Gastroesophageal sphincter (tissue), 3 donors: ENCODE measurements at regions not wholly inside any gene's neighbourhood (a gene's known extent, or its start where the extent isn't known, plus 50 kb on each side); places are given as distances from the start of the nearest gene placed in this dataset.

Experiments
- EP300 ChIP-seq: sonication (generic); formaldehyde crosslinking; IDR thresholded peaks from one replicate; pipeline ENCODE4 v1.6.1; 2017; ENCODE audit warnings: antibody characterized with exemption, mild to moderate bottlenecking
- POLR2A ChIP-seq, 2 donors: fragments of 450-650 bp; IDR thresholded peaks; one replicate each; pipeline ENCODE4 v1.6.1; 2017; ENCODE audit warnings: antibody characterized with exemption in 2 of 2, mild to moderate bottlenecking in 2 of 2, moderate library complexity in 1 of 2
- TF ChIP-seq, protein P1 (sequence below), 4 experiments: fragments of 200-600 bp in 2 of 4; fragments of 450-650 bp in 2 of 4; sonication (generic) in 1 of 4; IDR thresholded peaks; one replicate each; pipeline ENCODE4 v1.5.1; 2017 to 2019; ENCODE audit warnings: antibody characterized with exemption in 4 of 4, mild to moderate bottlenecking in 2 of 4, moderate library complexity in 2 of 4

DNA sequence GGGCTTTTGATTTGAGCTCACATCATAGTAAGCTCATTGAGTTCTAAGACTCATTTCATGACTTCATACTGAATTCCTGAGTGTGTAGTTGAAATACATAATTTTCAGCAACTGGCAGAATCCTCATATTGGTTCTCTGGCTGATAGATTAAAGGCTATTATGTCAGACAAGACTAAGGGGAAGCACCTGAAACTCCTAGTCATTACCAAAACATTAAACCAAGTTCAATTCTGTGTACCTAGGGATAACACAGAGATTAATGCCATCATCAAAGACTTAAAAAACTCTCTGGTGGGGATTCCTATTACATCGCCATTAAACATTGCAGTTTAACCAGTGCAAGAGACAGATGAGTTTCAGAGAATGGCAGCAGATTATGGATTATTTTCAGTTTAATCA, 339.1 kb downstream of the PTPRC start:
- TF ChIP-seq, protein P1, sequence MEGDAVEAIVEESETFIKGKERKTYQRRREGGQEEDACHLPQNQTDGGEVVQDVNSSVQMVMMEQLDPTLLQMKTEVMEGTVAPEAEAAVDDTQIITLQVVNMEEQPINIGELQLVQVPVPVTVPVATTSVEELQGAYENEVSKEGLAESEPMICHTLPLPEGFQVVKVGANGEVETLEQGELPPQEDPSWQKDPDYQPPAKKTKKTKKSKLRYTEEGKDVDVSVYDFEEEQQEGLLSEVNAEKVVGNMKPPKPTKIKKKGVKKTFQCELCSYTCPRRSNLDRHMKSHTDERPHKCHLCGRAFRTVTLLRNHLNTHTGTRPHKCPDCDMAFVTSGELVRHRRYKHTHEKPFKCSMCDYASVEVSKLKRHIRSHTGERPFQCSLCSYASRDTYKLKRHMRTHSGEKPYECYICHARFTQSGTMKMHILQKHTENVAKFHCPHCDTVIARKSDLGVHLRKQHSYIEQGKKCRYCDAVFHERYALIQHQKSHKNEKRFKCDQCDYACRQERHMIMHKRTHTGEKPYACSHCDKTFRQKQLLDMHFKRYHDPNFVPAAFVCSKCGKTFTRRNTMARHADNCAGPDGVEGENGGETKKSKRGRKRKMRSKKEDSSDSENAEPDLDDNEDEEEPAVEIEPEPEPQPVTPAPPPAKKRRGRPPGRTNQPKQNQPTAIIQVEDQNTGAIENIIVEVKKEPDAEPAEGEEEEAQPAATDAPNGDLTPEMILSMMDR (IDR thresholded peaks at IDR 0.05): no peak
- no peak for TF ChIP-seq EP300
- TF ChIP-seq POLR2A (IDR thresholded peaks at IDR 0.05): no peak
